GM18907 (cell line): ENCODE measurements at regions not wholly inside any gene's neighbourhood (a gene's known extent, or its start where the extent isn't known, plus 50 kb on each side); places are given as distances from the start of the nearest gene placed in this dataset.
A peak's percentile ranks its signal among the peaks of the same experiment; 100 is the strongest.

ENCODE experiments used
- ATAC-seq: cut with Tn5 transposase; IDR thresholded peaks from one replicate; pipeline ENCODE4 v1.9.1; 2021; ENCODE audit warnings: mild to moderate bottlenecking, moderate library complexity; ENCODE audit not compliant: unreplicated experiment

GRCh38 chr15:35654332-35654731, 108.4 kb upstream of the DPH6 start:
- ATAC-seq, result no peak

- ATAC-seq, result no peak
Observed at GRCh38 chr15:35657679-35658311, 111.8 kb upstream of the DPH6 start.

GRCh38 chr15:35663956-35664355, 118.0 kb upstream of the DPH6 start:
- no peak for ATAC-seq

DNA sequence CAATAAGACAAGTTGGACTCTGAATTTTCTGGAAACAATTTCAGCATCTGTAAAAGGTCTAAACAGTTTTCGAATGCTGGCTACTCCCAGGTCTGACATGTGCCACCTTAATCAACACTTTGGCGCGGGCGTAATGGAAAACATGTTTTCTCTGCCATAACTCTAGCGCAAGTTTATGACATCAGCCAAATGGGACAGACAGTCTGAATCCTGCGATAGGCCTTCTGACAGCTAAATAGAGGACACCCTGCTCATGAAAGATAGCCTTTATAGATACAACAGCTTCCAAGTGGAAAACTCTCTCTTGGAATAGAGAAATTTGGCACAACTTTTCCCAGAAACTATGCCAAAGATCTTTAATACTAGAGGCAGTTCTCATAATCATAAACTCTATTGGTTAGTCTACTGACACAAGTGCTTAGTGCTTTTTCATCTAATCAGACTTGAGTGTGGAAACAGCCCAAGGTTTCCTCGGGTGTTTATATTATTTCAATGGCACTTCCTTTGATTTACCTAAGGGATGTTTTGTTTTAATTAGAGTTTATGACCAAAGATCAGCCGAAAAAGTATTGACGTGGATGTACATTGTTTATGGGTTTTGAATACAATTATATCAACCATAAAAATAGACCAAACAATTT, 120.1 kb upstream of the DPH6 start:
- no peak for ATAC-seq

DNA sequence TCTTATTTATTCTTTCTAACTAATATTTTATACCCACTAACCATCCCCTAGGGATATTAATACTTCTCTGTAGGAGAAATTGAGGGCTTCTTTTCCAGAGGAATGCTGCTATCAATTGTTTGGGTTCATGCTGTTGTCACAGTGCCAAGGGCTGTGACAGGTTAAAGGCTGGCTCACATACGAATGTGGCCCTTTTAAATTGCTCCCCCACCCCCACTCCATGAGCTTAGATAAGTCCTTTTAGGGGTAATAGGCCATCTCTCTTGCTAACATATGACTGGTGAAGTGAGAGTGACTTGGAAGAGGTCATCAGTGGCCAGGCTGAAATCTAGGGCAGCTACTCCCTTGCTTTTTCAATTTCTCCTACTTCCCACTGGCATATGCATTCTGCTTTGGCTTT, 121.9 kb upstream of the DPH6 start:
- no peak for ATAC-seq

DNA sequence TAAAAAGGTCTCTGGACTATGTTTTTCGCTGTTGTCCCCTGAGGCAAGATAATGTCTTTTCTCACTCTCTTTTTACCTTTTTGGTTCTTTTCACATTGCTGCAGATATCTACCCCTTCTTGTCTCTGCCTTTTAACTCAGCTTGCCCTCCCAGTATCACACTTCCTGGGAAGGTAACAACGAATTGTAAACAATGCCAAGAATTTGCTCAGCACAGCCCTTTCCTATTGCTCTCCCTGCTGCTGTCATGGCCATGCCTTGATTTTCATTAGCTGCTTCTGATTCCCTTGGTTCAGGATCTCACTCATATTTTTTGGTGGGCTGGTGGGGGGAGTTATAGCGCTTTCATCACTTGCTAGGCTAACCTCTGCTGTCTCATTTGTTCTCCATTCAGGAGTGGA, 123.1 kb upstream of the DPH6 start:
- ATAC-seq, result no peak

- no peak for ATAC-seq
Observed at GRCh38 chr15:35669432-35670045, 123.6 kb upstream of the DPH6 start.

DNA sequence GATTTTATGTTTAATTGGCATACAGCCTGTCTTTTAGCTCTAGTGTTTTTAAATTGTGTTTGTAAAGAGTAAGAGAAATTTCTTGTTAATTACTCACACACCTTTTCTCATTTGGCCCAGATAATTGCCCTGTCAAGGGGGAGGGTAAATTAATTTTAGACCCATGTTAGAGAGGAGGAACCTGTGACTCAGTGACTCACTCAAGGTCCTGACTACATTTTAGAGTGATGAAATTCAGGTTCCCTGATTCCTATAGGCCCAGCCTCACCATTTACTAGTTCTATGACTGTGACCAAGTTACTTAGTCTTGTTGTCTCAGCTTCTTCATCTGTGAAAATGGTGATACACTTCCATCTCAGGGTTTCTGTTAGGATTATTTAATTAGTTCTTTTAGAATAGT, 125.2 kb upstream of the DPH6 start:
- ATAC-seq, result no peak

- ATAC-seq, result no peak
Observed at GRCh38 chr15:35671981-35672380, 126.0 kb upstream of the DPH6 start.

GRCh38 chr15:35673093-35673684, 127.2 kb upstream of the DPH6 start:
- ATAC-seq, result peak; percentile 83

DNA sequence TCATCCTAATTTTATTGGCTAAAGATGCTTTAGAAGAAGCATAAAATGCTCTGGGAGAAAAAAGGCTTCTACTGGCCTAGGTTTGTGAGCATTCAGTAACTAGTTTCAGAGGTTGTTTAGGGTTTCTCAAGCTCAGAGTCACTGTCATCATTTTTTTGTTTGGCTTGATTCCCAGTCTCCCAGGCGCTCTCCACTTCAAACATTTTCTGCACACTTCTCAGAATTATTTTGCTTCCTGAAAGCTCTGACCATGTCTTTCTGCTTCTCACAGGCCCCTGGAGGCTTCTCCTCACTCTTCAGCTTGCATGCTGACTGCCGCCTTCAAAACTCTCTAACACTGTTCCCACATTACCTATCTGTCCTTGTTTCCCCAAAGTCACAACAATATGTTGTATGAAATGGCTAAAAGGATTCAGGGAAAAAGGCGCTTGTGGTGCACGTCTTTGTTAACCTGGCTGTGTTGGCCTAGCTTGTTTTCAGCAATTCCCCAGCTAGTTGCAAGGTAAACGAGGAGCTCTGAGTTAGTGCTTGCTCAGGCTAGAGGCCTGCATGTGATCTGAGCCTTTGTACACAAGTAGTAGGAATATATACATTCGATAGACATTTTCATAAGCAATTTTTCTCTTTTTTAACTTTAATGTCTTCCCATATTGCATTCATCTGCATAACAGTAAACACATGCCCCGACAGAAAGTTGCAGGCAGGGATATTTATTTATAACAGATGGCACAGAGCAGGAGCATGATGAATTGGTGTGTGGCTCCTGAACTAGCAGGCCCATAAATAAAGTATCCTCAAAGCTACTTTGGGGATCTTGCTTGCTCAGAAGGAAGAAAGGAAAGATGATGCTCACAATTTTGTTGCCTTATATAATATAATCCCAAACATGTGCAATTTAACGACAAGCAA, 129.2 kb upstream of the DPH6 start:
- no peak for ATAC-seq

DNA sequence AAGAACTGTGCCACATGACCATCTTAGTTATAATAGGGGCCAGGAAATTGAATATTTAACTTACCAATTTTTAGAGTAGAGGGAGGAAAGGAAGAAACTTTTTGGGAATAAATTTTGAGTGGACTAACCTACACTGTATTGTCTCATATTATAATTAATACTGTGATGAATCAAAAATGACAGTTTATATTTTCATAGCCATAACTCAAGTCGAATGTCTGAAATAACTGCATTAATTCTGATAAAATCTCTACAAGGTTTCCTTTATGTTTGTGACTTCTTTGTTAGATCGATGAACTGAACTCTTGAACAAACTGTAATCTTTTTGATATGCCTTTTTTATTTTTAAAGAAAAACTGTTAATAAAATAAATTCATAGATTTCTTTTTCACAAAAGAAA, 132.8 kb upstream of the DPH6 start:
- ATAC-seq, result no peak

DNA sequence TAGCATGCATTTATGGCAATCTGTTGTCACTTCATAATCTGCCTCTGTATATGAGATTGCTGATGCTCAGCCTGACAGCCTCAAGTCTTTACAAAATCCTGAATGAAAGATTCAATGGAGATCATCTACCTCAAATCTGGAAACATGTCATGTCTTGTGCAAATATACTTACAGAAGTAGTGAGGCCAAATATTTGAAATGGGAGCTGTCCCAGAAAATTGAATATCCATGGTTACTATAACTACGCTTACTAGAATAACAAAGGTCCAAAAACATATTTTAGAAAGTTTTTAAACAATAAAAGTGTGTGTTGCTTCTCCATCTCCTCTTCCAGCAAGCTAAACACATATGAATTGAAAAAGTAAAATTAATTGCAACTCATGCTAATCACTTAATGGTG, 133.2 kb upstream of the DPH6 start:
- no peak for ATAC-seq

DNA sequence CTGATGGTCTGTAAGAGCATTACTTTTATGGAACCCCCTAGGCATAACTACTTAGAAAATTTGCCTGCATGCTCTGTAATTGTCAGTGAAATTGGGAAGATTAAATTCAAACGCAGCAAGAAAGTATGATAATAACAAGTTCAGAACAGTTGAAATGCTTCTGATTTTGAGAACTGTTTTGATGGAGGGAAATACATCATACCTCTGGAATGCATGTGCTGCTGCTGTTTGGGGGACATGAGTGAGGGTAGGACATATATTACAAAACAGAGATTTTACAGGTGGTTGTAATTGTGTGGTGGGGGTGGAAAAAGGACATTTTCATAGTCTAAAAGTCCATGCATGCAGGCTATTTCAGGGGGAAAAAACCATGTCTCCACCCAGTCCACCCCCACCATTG, 135.0 kb upstream of the DPH6 start:
- ATAC-seq, result no peak

DNA sequence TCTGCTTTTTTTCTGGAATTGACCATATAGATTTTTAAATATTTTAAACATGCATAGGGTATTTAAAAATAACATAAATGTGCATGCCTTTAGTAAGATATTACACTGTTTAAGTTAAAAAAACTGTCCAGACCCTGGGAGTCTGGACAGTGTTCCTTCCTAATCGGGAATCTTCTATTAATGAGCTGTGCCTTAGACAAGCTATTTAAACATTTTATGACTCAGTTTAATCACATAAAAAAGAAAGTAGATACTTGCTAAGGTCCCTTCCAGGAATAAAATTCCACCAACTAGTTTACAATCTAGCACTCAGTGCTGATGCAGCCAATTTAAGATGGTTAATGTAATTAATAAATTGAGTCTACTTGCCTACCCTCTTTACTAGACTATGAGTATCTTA, 140.4 kb upstream of the DPH6 start:
- no peak for ATAC-seq

GRCh38 chr15:35689266-35689665, 143.3 kb upstream of the DPH6 start:
- ATAC-seq, result no peak

- ATAC-seq, result no peak
Observed at GRCh38 chr15:35690089-35690488, 144.1 kb upstream of the DPH6 start.

- no peak for ATAC-seq
Observed at GRCh38 chr15:35690698-35691116, 144.7 kb upstream of the DPH6 start.

DNA sequence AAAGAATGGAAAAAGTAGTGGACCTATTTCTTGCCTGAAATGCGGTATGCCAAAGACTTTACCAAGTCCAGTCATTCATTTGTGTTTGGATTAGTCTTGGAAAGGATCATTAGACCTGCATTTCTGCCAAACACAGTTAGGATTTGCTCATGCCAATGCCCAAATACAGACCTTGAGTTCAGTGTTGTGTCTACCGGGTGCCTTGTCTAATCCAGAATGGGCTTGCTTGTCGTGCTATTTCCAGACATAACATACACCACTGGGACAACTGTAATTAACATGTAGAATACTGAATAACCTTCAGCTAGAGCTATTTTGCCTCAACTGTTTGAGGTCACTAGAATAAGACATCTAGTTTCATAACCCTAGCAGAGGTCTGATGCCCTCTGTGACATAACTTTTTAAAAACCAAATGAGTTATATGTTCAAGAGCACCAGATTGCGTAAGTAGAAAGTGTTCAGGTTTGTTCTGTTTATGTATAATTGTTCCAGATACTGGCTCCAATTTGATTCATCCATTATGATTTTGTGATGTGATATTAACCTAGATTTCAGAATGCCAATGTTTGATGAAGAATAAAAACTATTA, 145.3 kb upstream of the DPH6 start:
- no peak for ATAC-seq
